SJSA1 (cell line): ENCODE measurements at regions not wholly inside any gene's neighbourhood (a gene's known extent, or its start where the extent isn't known, plus 50 kb on each side); places are given as distances from the start of the nearest gene placed in this dataset.

ENCODE experiments used
- DNase-seq, 2 experiments: peaks; one replicate each; pipeline ENCODE4 v3.0.0-alpha.2; 2015 to 2020; ENCODE audit warnings: low spot score in 2 of 2, low read depth in 1 of 2
- H3K27ac ChIP-seq: fragments of 250-450 bp; sonication (Bioruptor Pico); 2 replicates; pipeline ENCODE4 v1.5.1; 2020; ENCODE audit warnings: mild to moderate bottlenecking, moderate library complexity
- H3K27me3 ChIP-seq: fragments of 250-450 bp; sonication (Bioruptor Pico); replicated peaks from 2 replicates; pipeline ENCODE4 v1.5.1; 2020; ENCODE audit warnings: mild to moderate bottlenecking, moderate library complexity
- H3K36me3 ChIP-seq: fragments of 250-450 bp; sonication (Bioruptor Pico); 2 replicates; pipeline ENCODE4 v1.5.1; 2020; ENCODE audit warnings: mild to moderate bottlenecking
- H3K4me1 ChIP-seq: fragments of 250-450 bp; sonication (Bioruptor Pico); replicated peaks from 2 replicates; pipeline ENCODE4 v1.6.1; 2021; ENCODE audit warnings: mild to moderate bottlenecking
- H3K4me3 ChIP-seq: fragments of 250-450 bp; sonication (Bioruptor Pico); 2 replicates; pipeline ENCODE4 v1.5.1; 2020; ENCODE audit warnings: mild to moderate bottlenecking
- H3K9me3 ChIP-seq: fragments of 250-450 bp; sonication (Bioruptor Pico); replicated peaks from 2 replicates; pipeline ENCODE4 v1.5.1; 2020; ENCODE audit warnings: mild to moderate bottlenecking

- H3K4me3 ChIP-seq = no peak overlapping the region
- H3K27me3 ChIP-seq = no peaks in the 10 kb centered on the region
- H3K36me3 ChIP-seq = no peaks in the 10 kb centered on the region
- H3K9me3 ChIP-seq = no peaks in the 10 kb centered on the region
- H3K4me1 ChIP-seq = no peaks in the 10 kb centered on the region
- no peak overlapping the region for H3K27ac ChIP-seq
- no peak for DNase-seq
Observed at GRCh38 chr21:28380241-28380640, 612.4 kb downstream of the LTN1 start.

GRCh38 chr21:28378026-28378425 is 614.7 kb downstream of the LTN1 start:
- Histone ChIP-seq H3K4me1 (no peaks in the 10 kb centered on the region), H3K36me3 (no peaks in the 10 kb centered on the region), H3K4me3 (no peak overlapping the region), H3K27ac (no peak overlapping the region), H3K9me3 (no peaks in the 10 kb centered on the region), H3K27me3 (no peaks in the 10 kb centered on the region)
- no peak for DNase-seq

DNA sequence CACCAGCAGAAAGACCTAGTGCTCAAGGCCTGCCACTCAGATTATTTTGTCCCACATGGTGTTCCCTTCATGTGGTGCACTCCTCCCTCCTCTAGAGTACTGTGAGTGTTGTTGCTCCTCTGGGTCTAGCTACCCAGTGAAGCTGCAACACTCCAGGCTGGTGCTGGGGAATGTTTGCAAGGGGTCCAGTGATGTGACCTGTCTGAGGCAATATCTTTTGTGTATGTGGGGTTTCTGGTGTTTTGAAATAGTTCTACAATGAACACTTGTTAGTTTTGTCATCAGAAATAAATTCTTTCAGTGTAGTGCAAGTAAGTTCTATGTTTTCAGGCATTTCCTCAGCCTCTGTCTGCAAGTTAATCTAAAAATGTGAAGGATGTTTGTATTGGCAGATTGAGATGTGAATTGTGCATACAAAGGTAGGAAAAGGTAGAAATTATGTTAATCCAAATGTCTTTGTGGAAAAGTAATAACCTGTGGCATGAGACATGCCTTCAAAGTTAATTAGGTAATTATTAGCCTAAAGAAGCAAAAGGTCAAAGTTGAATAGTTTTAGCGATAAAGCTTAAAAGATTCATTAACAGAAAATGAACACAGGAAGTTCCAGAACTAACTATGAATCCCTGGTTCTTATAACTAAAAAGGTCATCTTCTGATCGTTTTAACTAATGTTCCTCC is 616.8 kb downstream of the LTN1 start:
- no peaks in the 10 kb centered on the region for H3K27me3 ChIP-seq
- no peaks in the 10 kb centered on the region for H3K4me1 ChIP-seq
- no peak for DNase-seq
- H3K27ac ChIP-seq = no peak overlapping the region
- H3K4me3 ChIP-seq = no peak overlapping the region
- no peaks in the 10 kb centered on the region for H3K36me3 ChIP-seq
- H3K9me3 ChIP-seq = no peaks in the 10 kb centered on the region

DNA sequence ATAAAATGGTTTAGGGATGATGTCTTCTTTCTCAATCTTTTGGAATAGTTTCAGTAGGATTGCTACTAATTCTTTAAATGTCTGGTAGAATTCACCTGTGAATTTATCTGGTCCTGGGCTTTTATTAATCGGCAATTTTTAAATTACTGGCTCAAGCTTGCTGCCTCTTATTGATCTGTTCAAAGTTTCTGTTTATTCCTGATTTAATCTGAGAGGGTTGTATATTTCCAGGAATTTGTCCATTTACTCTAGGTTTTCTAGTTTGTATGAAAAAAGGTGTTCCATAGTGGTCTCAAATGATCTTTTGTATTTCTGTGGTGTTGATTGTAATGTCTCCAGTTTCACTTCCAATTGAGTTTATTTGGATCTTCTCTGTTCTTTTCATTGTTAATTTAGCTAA is 617.8 kb downstream of the LTN1 start:
- Histone ChIP-seq H3K27ac (no peak overlapping the region), H3K27me3 (no peaks in the 10 kb centered on the region), H3K4me3 (no peak overlapping the region), H3K4me1 (no peaks in the 10 kb centered on the region), H3K36me3 (no peaks in the 10 kb centered on the region), H3K9me3 (no peaks in the 10 kb centered on the region)
- no peak for DNase-seq

DNA sequence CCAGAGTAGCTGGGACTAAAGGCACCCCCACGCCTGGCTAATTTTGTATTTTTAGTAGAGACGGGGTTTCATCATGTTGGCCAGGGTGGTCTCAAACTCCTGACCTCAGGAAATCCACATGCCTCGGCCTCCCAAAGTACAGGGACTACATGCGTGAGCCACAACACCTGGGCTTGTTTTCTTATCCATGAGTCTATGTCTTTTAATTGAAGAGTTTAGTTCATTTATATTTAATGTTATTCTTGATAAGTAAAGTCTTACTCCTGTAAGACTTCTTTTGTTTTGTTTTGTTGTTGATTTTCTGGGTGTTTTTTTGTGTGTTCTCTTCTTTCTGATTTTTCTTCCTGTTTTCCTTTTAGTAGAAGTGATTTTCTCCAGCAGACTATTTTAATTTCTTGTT is 621.0 kb downstream of the LTN1 start:
- DNase-seq = no peak
- H3K9me3 ChIP-seq = no peaks in the 10 kb centered on the region
- H3K36me3 ChIP-seq = no peaks in the 10 kb centered on the region

DNA sequence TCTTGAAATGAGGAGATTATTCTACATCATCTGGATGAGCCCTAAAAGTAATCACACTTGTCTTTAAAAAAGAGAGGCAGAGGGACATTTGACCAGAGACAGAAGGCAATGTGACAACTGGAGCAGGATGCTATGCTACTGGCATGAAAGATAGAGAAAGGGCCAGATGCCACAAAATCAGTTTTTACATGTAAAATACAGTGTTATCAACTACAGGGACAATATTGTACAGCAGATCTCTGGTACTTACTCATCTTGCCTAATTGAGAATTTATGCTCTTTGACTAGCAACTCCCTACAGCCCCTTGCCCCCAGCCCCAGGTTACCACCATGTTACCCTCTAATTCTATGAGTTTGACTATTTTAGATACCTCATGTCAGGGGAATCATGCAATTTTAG is 633.4 kb downstream of the LTN1 start:
- no peaks in the 10 kb centered on the region for H3K36me3 ChIP-seq

More for the DNA sequence above, 621.0 kb downstream of the LTN1 start:
- no peaks in the 10 kb centered on the region for H3K4me1 ChIP-seq
- H3K4me3 ChIP-seq = no peak overlapping the region
- H3K27ac ChIP-seq = no peak overlapping the region
- no peaks in the 10 kb centered on the region for H3K27me3 ChIP-seq

GRCh38 chr21:28358702-28359101 is 634.0 kb downstream of the LTN1 start:
- no peak for DNase-seq
- no peaks in the 10 kb centered on the region for H3K36me3 ChIP-seq
- no peaks in the 10 kb centered on the region for H3K27me3 ChIP-seq
- no peaks in the 10 kb centered on the region for H3K9me3 ChIP-seq
- H3K4me1 ChIP-seq = no peaks in the 10 kb centered on the region
- H3K27ac ChIP-seq = no peak overlapping the region
- H3K4me3 ChIP-seq = no peak overlapping the region

More for the DNA sequence above, 633.4 kb downstream of the LTN1 start:
- H3K9me3 ChIP-seq = no peaks in the 10 kb centered on the region
- no peak for DNase-seq
- no peak overlapping the region for H3K4me3 ChIP-seq
- no peaks in the 10 kb centered on the region for H3K4me1 ChIP-seq
- no peak overlapping the region for H3K27ac ChIP-seq
- H3K27me3 ChIP-seq = no peaks in the 10 kb centered on the region

DNA sequence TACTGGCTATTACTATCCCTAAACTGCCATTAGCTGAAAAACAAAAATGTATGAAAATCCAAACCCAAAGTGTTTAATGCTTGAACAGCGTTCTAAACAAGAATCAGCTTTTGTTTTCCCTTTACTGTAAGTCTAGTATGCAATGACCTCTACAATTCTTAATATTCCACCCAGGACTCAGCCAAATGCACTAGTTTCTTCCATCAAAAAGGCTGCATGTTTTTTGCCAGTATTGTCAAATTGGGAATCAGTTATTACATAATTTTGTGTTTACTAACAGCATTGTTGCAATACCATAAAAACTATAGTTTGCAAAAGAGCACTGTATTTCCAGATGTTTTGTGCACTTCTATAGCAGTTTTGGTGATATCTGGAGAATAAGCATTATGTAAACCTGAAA is 634.5 kb downstream of the LTN1 start:
- no peak overlapping the region for H3K27ac ChIP-seq
- no peak for DNase-seq
- no peaks in the 10 kb centered on the region for H3K9me3 ChIP-seq
- no peaks in the 10 kb centered on the region for H3K36me3 ChIP-seq
- no peaks in the 10 kb centered on the region for H3K4me1 ChIP-seq
- no peak overlapping the region for H3K4me3 ChIP-seq
- no peaks in the 10 kb centered on the region for H3K27me3 ChIP-seq

DNA sequence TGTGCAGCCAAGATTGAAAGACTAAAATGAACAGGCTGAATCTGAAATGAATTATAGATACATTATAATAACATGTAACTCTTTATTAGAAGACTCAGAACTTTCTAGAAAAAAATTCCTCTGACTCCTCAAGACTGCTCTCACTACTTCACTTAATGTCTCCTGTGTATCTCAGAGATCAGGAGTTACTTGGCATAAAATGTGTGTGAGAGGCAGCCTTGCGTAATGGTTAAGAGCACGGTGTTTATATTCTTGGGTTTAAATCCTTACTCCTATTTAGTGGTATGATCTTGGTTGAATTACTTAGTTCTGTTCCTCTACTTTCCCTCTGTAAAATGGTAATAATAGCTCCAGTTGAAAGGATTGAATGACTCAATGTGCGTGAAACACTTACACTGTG is 634.9 kb downstream of the LTN1 start:
- no peaks in the 10 kb centered on the region for H3K36me3 ChIP-seq
- DNase-seq = no peak
- H3K4me3 ChIP-seq = no peak overlapping the region
- no peak overlapping the region for H3K27ac ChIP-seq
- H3K9me3 ChIP-seq = no peaks in the 10 kb centered on the region
- no peaks in the 10 kb centered on the region for H3K4me1 ChIP-seq
- H3K27me3 ChIP-seq = no peaks in the 10 kb centered on the region

DNA sequence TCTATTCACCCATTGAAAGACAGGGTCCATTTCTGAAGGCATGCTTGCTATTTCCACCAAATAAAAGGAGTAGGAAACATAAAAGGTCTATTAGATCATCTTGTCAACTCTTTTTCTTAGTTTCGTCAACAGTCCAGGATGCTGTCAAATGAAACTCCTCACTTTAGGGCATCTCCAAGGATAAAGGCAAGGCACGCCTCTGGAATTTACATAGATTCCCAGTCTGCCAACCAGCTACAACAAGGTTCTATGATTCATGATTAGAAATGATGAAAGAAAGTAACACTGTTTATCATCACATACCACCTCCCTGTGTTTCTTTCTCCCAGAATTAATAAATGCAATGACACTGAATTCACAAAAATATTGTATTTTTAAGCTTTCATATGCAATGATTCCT is 636.3 kb downstream of the LTN1 start:
- Histone ChIP-seq H3K9me3 (no peaks in the 10 kb centered on the region), H3K36me3 (no peaks in the 10 kb centered on the region), H3K27ac (no peak overlapping the region), H3K4me1 (no peaks in the 10 kb centered on the region), H3K27me3 (no peaks in the 10 kb centered on the region), H3K4me3 (no peak overlapping the region)
- DNase-seq = no peak

DNA sequence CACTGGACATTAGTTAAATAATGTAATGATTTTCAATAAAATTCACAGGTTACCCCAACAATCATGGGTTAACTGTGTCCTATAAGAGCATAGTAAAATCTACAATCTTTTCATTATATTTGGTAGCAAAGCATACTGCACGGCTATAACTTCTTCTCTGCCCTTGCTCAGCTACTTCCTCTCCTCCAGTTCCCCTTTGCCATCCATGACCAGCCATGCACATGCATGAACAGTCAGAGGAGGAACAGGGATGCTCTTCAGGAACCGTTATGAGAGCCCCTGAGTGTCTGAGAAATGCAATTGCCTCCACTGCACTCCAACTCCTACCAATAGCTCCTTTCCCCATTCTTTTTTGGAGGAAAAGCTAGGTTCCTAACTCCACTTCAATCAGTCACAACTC is 646.7 kb downstream of the LTN1 start:
- no peak for DNase-seq
- H3K27me3 ChIP-seq = no peaks in the 10 kb centered on the region
- H3K4me1 ChIP-seq = no peaks in the 10 kb centered on the region
- no peak overlapping the region for H3K4me3 ChIP-seq
- H3K27ac ChIP-seq = no peak overlapping the region
- no peaks in the 10 kb centered on the region for H3K36me3 ChIP-seq
- H3K9me3 ChIP-seq = no peaks in the 10 kb centered on the region

- no peaks in the 10 kb centered on the region for H3K36me3 ChIP-seq
- H3K27ac ChIP-seq = no peak overlapping the region
- H3K4me1 ChIP-seq = no peaks in the 10 kb centered on the region
- no peak overlapping the region for H3K4me3 ChIP-seq
- no peak for DNase-seq
- H3K9me3 ChIP-seq = no peaks in the 10 kb centered on the region
- H3K27me3 ChIP-seq = no peaks in the 10 kb centered on the region
Observed at GRCh38 chr21:28344985-28345384, 647.7 kb downstream of the LTN1 start.

DNA sequence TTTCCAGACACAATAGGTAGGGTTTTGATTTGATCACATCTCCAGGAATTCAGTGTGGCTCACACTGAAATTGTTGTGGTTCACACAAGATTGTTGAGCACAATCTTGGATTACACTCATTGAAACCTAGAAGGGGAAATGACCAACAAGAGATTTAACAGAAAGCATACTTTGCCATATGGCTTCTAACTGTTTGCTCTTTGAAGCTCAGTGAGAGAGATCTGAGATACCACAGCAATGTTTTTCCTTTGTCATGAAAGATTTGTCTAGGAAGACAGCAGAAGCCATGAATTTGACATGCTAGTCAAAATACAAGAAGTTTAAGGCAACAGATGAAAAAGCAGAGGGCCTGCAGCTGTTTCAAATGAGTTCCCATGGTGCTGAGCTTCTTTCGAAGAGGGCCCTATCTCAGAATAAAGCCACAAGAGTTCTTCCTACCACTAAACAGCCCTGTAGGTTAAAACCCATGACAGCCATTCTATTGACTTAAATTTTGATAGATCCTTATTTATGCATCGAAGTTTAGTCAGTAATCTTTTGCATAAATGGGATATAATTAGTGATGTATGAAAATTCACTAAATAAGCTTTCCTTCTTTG is 650.4 kb downstream of the LTN1 start:
- Histone ChIP-seq H3K4me3 (no peak overlapping the region), H3K4me1 (no peaks in the 10 kb centered on the region), H3K27me3 (no peaks in the 10 kb centered on the region), H3K36me3 (no peaks in the 10 kb centered on the region), H3K27ac (no peak overlapping the region), H3K9me3 (no peaks in the 10 kb centered on the region)
- DNase-seq = no peak

DNA sequence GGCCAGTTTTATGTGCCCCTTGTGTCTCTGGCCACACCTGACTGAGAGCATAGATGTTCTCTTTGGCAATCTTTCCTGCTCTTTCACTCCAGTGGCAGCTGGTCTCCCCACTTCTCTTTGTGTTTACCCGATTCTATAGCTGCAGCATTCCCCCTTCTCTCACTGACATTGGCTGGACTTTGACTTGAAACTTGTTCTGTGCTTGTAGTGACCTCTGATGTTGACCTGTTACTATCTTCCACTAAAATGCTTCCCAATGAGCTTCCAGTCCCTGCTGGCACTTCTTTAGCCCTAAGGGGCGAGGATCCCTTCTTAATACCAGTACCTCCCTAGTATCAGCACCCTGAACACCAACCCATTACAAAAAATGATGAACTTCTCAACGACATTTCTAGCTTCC is 653.3 kb downstream of the LTN1 start:
- H3K4me3 ChIP-seq = no peak overlapping the region
- H3K4me1 ChIP-seq = no peaks in the 10 kb centered on the region
- no peak for DNase-seq
- no peaks in the 10 kb centered on the region for H3K27me3 ChIP-seq
- H3K27ac ChIP-seq = no peak overlapping the region
- no peaks in the 10 kb centered on the region for H3K9me3 ChIP-seq
- H3K36me3 ChIP-seq = no peaks in the 10 kb centered on the region
